Neural cell (in vitro differentiated cells): ENCODE measurements at regions not wholly inside any gene's neighbourhood (a gene's known extent, or its start where the extent isn't known, plus 50 kb on each side); places are given as distances from the start of the nearest gene placed in this dataset.

Experiments
- CTCF ChIP-seq: fragments of 450-650 bp; IDR thresholded peaks from 2 replicates; pipeline ENCODE4 v1.5.1; 2014; ENCODE audit warnings: antibody characterized with exemption, mild to moderate bottlenecking, moderate library complexity; ENCODE audit not compliant: poor library complexity, severe bottlenecking
- EP300 ChIP-seq: fragments of 450-650 bp; conservative IDR thresholded peaks from 2 replicates; pipeline ENCODE4 v1.6.1; 2014; ENCODE audit warnings: antibody characterized with exemption, mild to moderate bottlenecking, moderate library complexity; ENCODE audit not compliant: poor library complexity, severe bottlenecking
- EZH2 ChIP-seq: fragments of 200-600, 300-800 bp; shearing (Covaris generic), sonication (generic); IDR thresholded peaks from 2 replicates; pipeline ENCODE4 v1.6.1; 2014; ENCODE audit warnings: antibody characterized with exemption, low read length, borderline replicate concordance, mild to moderate bottlenecking; ENCODE audit not compliant: insufficient read depth, poor library complexity, severe bottlenecking

DNA sequence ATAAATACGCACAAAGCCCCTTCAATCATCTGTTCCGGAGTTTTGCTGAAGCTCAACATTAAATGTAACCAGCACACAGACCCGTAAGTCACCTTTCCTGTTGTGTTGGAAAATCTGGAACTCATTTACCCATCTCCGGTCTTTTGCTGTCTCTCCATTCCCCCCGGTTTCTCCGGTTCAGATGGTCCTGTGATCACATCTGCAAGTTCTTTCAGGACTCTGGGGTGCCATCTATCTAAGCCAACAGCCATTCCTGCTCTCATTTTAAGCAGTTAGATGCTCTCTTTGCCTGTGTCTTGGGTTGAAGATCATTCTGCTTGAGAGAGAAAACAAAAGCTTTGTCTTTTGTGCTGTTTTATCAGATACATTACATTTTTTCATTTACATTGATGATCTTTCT is 91.7 kb upstream of the TGIF1 start:
- no peak for TF ChIP-seq EZH2
- TF ChIP-seq EP300 = no peak
- no peak for TF ChIP-seq CTCF
